Suppressor macrophage (primary cell): ENCODE measurements at regions not wholly inside any gene's neighbourhood (a gene's known extent, or its start where the extent isn't known, plus 50 kb on each side); places are given as distances from the start of the nearest gene placed in this dataset.
A peak's percentile ranks its signal among the peaks of the same experiment; 100 is the strongest.

Source experiments
- DNase-seq, 4 experiments: peaks; one replicate each; pipeline ENCODE4 v3.0.0-alpha.2; 2020 to 2022

- no peak for DNase-seq
Observed at GRCh38 chr5:128903550-128903949, 61.7 kb upstream of the SLC27A6 start.

DNA sequence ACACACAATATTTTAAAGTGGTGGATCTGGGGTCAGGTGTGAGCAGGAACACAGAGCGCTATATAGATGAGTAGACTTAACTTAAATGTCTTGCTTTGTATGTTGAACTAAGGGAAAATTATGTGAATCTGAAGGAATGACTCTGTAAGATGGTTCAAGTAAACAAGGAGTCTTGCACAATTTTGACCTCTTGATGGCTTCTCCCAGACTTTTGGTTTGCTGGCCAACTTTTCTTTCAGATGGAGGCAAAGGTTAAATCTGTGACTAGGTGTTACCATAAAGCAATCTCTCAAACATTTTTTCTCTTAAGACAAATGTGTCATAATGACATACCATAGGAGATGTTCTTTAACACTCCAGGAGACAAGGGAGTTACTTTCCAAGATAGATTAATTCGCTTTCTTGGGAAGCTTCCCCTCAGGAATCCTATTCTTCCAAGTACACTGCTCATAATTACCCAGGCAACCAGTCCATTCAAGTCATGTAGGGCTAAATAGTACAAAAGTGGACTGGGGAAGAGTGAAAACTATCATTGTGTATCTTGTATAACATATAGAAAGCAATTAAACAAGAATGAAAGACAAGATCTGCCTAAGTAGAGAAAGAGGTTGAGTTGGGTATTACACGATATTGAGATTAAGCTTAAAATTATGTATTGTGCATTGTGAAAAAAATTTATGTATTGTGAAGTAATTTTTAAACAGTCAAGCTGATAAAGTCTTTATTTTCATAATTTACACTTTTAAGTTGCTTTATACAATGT, 60.3 kb upstream of the SLC27A6 start:
- DNase-seq: no peak

DNA sequence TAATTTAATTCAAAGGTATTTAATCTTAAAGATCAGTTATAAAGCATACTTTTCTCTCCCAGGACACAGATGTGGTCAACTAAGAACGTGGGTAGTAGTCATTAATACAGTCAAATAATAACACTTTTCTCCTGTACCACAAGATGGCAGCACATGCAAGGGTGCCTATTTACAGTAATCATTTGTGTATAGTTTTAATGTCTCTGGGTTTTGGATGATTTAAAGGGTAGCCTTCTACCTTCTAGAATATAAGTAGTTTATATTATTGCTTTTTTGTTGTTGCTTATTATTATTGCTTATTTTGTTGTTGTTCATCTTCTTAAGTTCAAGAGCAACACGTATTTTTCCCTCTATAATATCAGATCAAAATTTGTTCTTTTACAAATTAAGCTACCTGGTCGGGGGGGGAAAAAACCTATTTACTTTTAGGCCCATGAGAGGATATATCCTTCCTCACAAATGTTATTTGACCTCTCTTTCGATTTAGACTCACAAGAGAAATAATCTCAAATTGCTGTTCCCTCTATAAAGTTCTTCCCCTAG, 59.6 kb upstream of the SLC27A6 start:
- peak; percentile 42 to 79 (median 76) for DNase-seq

- no peak for DNase-seq
Observed at GRCh38 chr5:128913551-128913950, 51.7 kb upstream of the SLC27A6 start.
